ENCODE measurements at regions not wholly inside any gene's neighbourhood (a gene's known extent, or its start where the extent isn't known, plus 50 kb on each side); places are given as distances from the start of the nearest gene placed in this dataset.

DNA sequence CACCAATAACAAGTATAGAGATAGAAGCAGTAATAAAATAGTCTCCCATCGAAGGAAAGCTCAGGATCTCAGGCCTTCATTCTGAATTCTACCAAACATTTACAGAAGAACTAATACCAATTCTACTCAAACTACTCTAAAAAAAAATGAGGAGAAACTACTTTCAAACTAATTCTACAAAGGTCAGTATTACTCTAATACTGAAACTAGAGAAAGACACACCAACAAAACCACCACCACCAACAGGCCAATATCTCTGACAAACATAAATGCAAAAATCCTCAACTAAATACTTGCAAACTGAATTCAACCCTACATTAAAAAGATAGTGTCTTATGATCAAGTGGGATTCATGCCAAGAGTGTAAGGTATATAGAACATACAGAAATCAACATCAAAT lies 1078.4 kb downstream of the KCNT2 start:
- no peak overlapping the region for H3K4me3 ChIP-seq (ENCODE audit: low read depth, low read length)
- no peak for DNase-seq (ENCODE audit: low read depth)
- TF ChIP-seq, protein P1, sequence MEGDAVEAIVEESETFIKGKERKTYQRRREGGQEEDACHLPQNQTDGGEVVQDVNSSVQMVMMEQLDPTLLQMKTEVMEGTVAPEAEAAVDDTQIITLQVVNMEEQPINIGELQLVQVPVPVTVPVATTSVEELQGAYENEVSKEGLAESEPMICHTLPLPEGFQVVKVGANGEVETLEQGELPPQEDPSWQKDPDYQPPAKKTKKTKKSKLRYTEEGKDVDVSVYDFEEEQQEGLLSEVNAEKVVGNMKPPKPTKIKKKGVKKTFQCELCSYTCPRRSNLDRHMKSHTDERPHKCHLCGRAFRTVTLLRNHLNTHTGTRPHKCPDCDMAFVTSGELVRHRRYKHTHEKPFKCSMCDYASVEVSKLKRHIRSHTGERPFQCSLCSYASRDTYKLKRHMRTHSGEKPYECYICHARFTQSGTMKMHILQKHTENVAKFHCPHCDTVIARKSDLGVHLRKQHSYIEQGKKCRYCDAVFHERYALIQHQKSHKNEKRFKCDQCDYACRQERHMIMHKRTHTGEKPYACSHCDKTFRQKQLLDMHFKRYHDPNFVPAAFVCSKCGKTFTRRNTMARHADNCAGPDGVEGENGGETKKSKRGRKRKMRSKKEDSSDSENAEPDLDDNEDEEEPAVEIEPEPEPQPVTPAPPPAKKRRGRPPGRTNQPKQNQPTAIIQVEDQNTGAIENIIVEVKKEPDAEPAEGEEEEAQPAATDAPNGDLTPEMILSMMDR (IDR thresholded peaks at IDR 0.05; ENCODE audit: insufficient read depth, low read depth, low read length, missing control alignments): no peak

DNA sequence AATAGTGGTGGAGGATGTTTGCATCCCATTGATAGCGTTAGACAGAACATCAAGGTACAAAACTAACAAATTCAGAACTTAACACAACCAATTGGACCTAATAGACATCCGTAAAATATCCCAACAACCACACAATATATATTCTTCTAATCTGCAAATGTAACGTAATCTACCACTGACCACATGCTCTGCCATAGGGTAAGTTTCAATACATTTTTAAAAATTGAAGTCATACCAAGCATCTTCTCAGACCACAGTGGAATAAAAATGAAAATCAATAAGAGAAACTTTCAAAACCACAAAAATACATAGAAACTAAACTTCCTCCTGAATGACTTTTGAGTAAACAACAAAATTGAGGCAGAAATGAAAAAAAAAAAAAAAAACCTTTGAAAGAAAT lies 1087.5 kb downstream of the KCNT2 start:
- TF ChIP-seq, protein P1 (IDR thresholded peaks at IDR 0.05; ENCODE audit: insufficient read depth, low read depth, low read length, missing control alignments): no peak
- peak; percentile 35 for DNase-seq (ENCODE audit: low read depth)
- no peak overlapping the region for H3K4me3 ChIP-seq (ENCODE audit: low read depth, low read length)

DNA sequence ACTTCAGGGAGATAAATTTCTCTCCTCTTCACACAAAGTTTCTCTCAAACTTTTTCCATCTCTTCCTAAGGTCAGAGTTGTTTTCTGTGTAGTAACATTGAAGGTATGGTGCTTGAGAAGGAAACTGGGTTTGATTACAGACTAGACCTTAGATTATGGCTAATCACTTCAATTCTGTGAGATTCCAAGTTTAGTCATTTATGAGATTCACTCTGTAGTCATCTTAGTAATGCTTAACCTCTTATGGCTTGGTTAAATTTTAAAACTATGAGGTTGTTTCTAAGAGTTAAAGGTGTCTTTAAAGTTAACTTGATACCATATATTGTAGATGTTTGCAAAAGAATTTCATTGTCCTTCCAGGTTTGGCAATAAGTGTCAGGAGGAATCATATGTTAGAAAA lies 1092.2 kb downstream of the KCNT2 start:
- H3K4me3 ChIP-seq (ENCODE audit: low read depth, low read length): no peak overlapping the region
- TF ChIP-seq, protein P1 (IDR thresholded peaks at IDR 0.05; ENCODE audit: insufficient read depth, low read depth, low read length, missing control alignments): no peak
- no peak for DNase-seq (ENCODE audit: low read depth)

DNA sequence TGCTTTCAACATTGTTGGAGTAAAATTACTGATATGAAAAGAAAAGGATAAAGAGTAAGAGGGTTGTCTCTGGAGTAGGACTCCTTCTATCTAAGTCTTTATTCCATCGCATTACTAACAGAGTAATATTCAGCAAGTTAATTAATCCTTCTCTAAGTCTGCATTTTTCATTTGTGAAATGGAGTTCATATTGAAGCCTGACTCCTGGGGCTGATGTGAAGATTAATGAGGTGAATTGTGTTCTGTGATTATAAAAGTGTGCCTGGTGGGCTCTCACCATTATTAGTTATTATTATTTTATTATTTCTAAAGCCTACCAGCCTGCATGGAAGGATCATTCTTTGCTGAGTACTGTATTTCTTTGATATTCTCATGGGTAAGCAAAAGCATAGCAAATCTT lies 1096.7 kb downstream of the KCNT2 start:
- no peak for DNase-seq (ENCODE audit: low read depth)
- H3K4me3 ChIP-seq (ENCODE audit: low read depth, low read length): no peak overlapping the region
- TF ChIP-seq, protein P1 (IDR thresholded peaks at IDR 0.05; ENCODE audit: insufficient read depth, low read depth, low read length, missing control alignments): no peak

DNA sequence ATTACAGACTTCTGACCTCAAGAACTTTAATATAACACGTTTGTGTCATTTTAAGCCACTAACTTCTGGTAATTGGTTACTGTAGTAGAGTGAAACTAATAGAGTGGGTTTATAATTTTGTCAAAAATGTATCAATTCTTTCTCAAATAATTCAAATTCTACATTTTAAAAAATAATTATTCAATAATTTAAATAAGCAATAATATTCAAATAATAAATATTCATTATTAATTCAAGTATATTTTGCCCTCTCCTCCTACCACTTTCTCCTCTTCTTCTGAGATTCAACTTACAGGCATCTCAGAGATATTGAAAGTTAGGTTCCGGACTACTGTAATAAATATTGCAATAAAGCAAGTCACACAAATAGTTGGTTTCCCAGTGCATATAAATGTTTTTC lies 1107.1 kb downstream of the KCNT2 start:
- DNase-seq (ENCODE audit: low read depth): no peak
- H3K4me3 ChIP-seq (ENCODE audit: low read depth, low read length): no peak overlapping the region
- TF ChIP-seq, protein P1 (IDR thresholded peaks at IDR 0.05; ENCODE audit: insufficient read depth, low read depth, low read length, missing control alignments): no peak

DNA sequence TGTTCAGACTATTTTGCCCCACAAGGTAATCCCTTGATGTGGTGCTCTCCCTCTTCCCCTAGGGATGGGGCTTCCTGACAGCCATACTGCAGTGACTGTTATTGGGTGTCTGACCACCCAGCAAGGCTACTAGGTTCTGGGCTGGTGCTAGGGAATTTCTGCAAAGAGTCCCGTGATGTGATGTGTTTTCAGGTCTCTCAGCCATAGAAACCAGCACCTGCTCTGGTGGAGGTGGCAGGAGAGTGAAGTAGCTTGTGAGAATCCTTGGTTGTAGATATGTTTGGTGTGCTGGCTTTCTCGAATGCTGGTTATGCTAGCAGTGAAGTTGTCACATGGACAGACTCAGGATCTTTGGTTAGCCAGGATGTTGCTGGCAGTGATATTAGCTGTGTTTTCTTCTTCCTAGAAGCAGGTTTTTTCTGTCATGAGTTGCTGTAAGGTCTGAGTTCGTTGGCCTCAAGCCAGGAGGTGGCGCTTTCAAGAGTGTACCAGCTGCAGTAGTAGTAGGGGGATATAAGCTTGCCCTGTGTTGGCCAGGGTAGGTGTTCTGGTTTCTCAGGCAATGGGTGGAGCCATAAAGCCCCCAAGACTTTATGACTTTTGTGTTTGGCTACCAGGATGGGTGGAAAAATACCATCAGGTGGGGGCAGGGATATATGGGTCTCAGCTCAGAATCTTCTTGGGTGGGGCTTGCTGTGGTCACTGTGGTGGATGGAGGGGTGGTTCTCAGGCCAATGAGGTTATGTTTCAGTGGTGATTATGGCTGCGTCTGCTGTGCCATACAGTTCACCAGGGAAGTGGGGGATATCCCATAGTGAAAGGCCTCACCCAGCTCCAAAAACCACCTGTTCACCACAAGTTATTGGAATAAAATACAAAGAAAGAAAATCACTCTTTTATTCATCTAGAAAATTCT lies 1112.3 kb downstream of the KCNT2 start:
- peak; percentile 57 for DNase-seq (ENCODE audit: low read depth)
- TF ChIP-seq, protein P1 (IDR thresholded peaks at IDR 0.05; ENCODE audit: insufficient read depth, low read depth, low read length, missing control alignments): no peak
- no peak overlapping the region for H3K4me3 ChIP-seq (ENCODE audit: low read depth, low read length)

DNA sequence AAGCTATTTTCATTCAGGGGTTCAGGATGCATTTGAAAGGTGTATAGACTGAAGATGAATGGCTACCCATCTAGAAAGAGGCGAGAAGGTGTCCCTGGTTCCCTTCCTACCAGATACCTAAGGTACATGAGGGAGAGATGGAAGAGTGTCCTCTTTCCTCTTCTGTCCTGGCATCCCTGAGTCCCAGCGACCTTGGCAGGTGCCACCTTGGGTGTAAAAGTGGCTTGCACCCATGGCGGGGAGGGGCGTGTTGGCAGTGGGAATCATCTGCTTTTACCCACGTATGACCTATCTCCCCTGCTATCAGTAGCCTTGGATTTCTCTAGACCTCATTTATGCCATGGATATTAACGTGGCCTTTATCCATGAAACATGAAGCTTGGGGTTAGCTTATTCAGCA lies 1126.1 kb downstream of the KCNT2 start:
- TF ChIP-seq, protein P1 (IDR thresholded peaks at IDR 0.05; ENCODE audit: insufficient read depth, low read depth, low read length, missing control alignments): no peak
- DNase-seq (ENCODE audit: low read depth): no peak
- H3K4me3 ChIP-seq (ENCODE audit: low read depth, low read length): no peak overlapping the region
